Right atrium auricular region (tissue), 2 donors: ENCODE measurements at regions not wholly inside any gene's neighbourhood (a gene's known extent, or its start where the extent isn't known, plus 50 kb on each side); places are given as distances from the start of the nearest gene placed in this dataset.

Experiments used
- DNase-seq: peaks from one replicate; pipeline ENCODE4 v3.0.0-alpha.2; 2019; ENCODE audit warnings: low spot score
- H3K27ac ChIP-seq, 2 donors: fragments of 200-600 bp; sonication (generic); 1 replicate in 1 of 2; 2 replicates in 1 of 2; pipeline ENCODE4 v1.5.1; 2016 to 2019
- H3K27me3 ChIP-seq, 2 donors: fragments of 200-600 bp; sonication (generic); one replicate each; pipeline versions ENCODE4 v1.5.1 to v1.6.0; 2017 to 2019
- H3K36me3 ChIP-seq: fragments of 200-600 bp; sonication (generic); one replicate; pipeline ENCODE4 v1.5.1; 2016
- H3K4me1 ChIP-seq, 2 donors: fragments of 200-600 bp; sonication (generic); one replicate each; pipeline versions ENCODE4 v1.5.1 to v1.6.0; 2017 to 2019
- H3K4me3 ChIP-seq, 2 donors: fragments of 200-600 bp; sonication (generic); 1 replicate in 1 of 2; 2 replicates in 1 of 2; pipeline ENCODE4 v1.5.1; 2017 to 2019; ENCODE audit warnings: mild to moderate bottlenecking in 1 of 2, moderate library complexity in 1 of 2
- H3K9me3 ChIP-seq, 2 donors: fragments of 200-600 bp; sonication (generic); one replicate each; pipeline ENCODE4 v1.5.1; 2019
- TF ChIP-seq, protein P1 (sequence below), 2 donors: fragments of 200-600 bp; sonication (generic); IDR thresholded peaks; one replicate each; pipeline ENCODE4 v1.5.1; 2019; ENCODE audit warnings: antibody characterized with exemption in 2 of 2

DNA sequence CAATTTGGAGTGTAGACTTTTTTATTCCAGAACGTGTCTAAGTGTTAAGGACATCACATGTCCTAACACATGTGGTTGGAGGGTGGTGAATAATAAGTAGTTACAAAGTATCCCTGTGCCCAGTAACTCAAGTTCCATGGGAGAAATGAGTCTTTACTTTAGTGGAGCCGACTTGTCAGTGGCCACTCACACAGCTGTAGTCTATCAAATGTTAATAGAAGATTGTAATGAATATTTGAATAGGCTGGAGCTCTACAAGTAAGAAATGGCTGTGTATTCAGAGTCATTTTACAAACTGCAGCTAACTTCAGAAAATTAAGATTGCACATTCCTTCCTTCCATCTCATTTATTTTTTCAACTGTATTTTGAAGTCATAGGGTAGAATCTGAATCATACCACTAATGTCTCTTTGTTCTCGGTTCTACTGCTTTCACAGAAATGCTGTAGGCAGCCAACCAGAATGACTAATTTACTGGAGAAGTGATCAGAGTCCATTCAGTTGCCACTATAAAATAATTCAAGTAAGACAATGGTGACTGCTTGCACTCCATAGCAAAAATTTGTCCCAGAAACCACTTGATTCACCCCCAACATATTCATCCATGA is 394.8 kb downstream of the NR2F1-AS1 start:
- Histone ChIP-seq H3K36me3 (no peaks in the 10 kb centered on the region), H3K4me3 (no peak overlapping the region), H3K27ac (peak overlapping the region in 1 of 2 donors; percentile 5), H3K4me1 (peaks cover 0 to 4% of the 10 kb centered on the region in 2 donors), H3K27me3 (no peaks in the 10 kb centered on the region), H3K9me3 (peaks cover 0 to 5% of the 10 kb centered on the region in 2 donors)
- no peak for DNase-seq
- TF ChIP-seq, protein P1, sequence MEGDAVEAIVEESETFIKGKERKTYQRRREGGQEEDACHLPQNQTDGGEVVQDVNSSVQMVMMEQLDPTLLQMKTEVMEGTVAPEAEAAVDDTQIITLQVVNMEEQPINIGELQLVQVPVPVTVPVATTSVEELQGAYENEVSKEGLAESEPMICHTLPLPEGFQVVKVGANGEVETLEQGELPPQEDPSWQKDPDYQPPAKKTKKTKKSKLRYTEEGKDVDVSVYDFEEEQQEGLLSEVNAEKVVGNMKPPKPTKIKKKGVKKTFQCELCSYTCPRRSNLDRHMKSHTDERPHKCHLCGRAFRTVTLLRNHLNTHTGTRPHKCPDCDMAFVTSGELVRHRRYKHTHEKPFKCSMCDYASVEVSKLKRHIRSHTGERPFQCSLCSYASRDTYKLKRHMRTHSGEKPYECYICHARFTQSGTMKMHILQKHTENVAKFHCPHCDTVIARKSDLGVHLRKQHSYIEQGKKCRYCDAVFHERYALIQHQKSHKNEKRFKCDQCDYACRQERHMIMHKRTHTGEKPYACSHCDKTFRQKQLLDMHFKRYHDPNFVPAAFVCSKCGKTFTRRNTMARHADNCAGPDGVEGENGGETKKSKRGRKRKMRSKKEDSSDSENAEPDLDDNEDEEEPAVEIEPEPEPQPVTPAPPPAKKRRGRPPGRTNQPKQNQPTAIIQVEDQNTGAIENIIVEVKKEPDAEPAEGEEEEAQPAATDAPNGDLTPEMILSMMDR (IDR thresholded peaks at IDR 0.05), result no peak

DNA sequence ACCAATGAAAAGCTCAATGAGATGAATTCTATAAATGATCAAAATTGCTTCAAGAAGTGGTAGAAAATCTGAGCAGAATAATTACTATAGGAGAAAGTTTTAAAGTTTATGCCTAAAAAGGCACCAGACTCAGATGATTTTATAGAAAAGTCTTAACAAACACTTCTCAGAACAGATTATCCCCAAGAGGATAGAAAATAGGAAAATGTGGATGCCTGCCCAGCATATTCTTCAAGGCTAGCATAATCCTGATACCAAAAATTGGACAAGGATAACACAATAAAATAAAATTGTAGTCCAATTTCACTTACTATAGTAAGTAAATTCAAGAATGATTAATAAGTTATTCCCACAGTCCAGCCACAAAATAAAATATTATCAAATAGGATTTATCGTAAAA is 397.0 kb downstream of the NR2F1-AS1 start:
- TF ChIP-seq, protein P1 (IDR thresholded peaks at IDR 0.05), result no peak
- no peaks in the 10 kb centered on the region for H3K36me3 ChIP-seq
- H3K27me3 ChIP-seq, result no peaks in the 10 kb centered on the region
- no peak overlapping the region for H3K4me3 ChIP-seq
- DNase-seq, result no peak
- no peak overlapping the region for H3K27ac ChIP-seq
- peaks cover 0 to 5% of the 10 kb centered on the region in 2 donors for H3K9me3 ChIP-seq
- H3K4me1 ChIP-seq, result no peaks in the 10 kb centered on the region

DNA sequence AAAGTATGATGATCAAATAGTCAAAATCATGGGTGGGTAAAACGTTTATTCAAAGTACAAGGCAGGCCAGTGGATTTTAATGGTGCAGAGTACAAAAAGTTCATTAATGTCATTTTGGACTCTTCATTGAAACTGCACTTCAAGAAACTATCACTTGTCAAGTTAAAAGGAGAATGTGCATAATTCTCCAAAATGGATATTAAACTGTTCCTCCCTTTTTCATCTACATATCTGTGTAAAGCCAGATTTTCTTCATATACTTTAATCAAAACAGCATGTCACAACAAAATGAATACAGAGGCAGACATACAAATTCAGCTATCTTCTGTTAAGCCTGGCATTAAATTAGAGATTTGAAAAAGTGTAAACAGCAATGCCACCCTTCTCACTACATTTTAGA is 401.6 kb downstream of the NR2F1-AS1 start:
- H3K27ac ChIP-seq, result no peak overlapping the region
- H3K4me1 ChIP-seq, result no peaks in the 10 kb centered on the region
- H3K27me3 ChIP-seq, result no peaks in the 10 kb centered on the region
- TF ChIP-seq, protein P1 (IDR thresholded peaks at IDR 0.05), result no peak
- no peaks in the 10 kb centered on the region for H3K36me3 ChIP-seq
- peaks cover 0 to 5% of the 10 kb centered on the region in 2 donors for H3K9me3 ChIP-seq
- no peak overlapping the region for H3K4me3 ChIP-seq
- DNase-seq, result no peak

DNA sequence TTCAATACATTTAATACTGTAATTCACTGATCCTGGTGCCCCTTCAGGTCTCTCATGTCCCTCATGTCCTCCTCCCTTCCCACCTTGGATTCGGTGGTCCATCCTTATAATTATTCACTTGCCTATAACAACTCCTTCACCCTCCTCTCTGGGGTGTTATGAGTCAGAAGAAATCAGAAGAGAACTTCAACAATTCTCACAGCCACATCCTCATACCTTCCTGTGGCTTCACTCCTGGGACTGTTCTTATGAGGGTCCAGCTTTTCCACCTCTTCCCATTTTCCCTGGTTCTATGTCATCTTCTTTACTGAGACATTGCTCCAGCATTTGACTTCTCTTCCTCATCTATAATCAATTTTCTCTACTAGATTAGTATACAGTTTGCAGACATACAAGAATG is 406.1 kb downstream of the NR2F1-AS1 start:
- no peak overlapping the region for H3K27ac ChIP-seq
- DNase-seq, result no peak
- H3K27me3 ChIP-seq, result no peaks in the 10 kb centered on the region
- H3K9me3 ChIP-seq, result peaks cover 5 to 9% of the 10 kb centered on the region in 2 donors
- TF ChIP-seq, protein P1 (IDR thresholded peaks at IDR 0.05), result no peak
- H3K4me3 ChIP-seq, result no peak overlapping the region
- no peaks in the 10 kb centered on the region for H3K4me1 ChIP-seq
- H3K36me3 ChIP-seq, result no peaks in the 10 kb centered on the region

DNA sequence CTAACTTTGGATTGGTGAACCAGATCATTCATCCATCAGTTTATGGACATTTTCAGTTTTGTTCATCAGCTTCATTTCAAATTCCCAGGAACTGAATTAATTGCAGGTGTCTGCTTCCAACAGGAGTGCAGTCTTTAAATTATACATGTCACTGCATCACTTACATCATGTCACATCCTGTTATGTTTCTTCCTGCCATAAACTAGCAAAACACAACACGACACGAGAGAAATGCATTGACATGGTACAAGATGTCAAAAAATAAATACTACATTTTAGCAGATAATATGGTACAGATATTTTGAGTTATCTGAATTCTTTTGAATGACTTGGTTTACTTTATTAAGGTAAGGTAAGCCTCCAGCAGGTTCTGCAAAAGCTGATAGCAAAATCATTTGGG is 415.5 kb downstream of the NR2F1-AS1 start:
- peaks cover 0 to 9% of the 10 kb centered on the region in 2 donors for H3K4me1 ChIP-seq
- no peak for DNase-seq
- no peaks in the 10 kb centered on the region for H3K9me3 ChIP-seq
- H3K36me3 ChIP-seq, result no peaks in the 10 kb centered on the region
- H3K27me3 ChIP-seq, result no peaks in the 10 kb centered on the region
- H3K4me3 ChIP-seq, result no peak overlapping the region
- TF ChIP-seq, protein P1 (IDR thresholded peaks at IDR 0.05), result no peak
- H3K27ac ChIP-seq, result no peak overlapping the region

DNA sequence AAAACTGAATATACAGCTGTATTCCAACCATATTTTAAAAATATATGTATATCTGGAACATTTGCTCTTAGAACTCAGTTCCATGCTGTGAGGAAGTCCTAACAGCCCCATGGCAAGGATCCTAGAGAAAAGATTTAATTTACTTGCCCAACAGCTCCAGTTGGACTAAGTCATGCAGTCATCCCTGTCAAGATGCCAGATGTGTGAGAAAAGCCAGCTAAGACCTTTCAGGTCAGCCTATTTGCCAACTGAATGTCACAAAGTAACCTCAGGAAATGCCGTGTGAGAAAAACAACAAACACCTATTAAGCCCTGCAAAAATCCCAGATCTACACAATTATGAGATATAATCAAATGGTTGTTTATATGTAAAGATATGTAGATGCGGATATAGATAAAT is 416.3 kb downstream of the NR2F1-AS1 start:
- no peak for DNase-seq
- H3K4me3 ChIP-seq, result no peak overlapping the region
- H3K36me3 ChIP-seq, result no peaks in the 10 kb centered on the region
- TF ChIP-seq, protein P1 (IDR thresholded peaks at IDR 0.05), result no peak
- no peaks in the 10 kb centered on the region for H3K27me3 ChIP-seq
- H3K9me3 ChIP-seq, result no peaks in the 10 kb centered on the region
- H3K27ac ChIP-seq, result no peak overlapping the region
- peaks cover 0 to 9% of the 10 kb centered on the region in 2 donors for H3K4me1 ChIP-seq
